ENCODE measurements at regions not wholly inside any gene's neighbourhood (a gene's known extent, or its start where the extent isn't known, plus 50 kb on each side); places are given as distances from the start of the nearest gene placed in this dataset.

DNA sequence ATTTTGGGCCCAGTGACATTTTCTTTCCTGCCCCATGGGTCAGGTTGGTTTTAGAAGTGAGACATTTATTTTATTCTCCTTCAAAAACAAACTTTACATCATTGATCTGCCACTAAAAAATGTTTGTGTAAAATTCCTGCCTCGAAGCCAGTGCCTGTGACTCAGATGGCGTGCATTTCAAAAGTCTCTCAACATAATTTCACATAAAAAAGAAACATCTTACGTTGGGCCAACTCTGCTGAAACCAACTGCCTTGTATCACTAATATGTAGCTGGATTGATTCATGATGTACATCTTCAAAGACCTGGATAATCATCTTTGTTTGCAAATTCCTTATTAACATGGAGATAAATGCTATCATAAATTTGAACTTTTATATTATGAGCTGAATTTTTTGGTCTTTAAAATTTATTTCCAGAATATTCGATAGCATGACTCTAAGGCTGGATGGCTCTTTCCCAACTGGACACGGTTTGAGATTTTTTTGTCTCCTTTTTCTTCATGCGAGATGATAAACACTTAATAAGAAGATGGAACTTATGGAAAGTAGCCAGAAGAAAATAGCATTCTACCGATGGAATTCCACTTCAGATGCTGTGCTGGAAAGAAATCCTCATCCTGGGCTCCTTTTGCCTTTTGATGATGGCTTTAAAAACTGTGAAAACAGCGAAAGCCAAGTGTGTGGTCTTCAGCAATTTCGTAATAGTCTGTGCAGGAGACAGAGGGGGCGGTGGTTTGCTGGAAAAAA is 420.5 kb downstream of the FGF9 start:
- no peaks in the 10 kb centered on the region for H3K4me1 ChIP-seq (ENCODE audit: insufficient read depth, poor library complexity, severe bottlenecking)
- peaks cover 6% of the 10 kb centered on the region for H3K27me3 ChIP-seq (ENCODE audit: insufficient read depth, poor library complexity, severe bottlenecking)
- DNase-seq (ENCODE audit: low spot score) (no peak), ATAC-seq (ENCODE audit: low read depth) (no peak)
- H3K36me3 ChIP-seq (ENCODE audit: low read depth) = no peaks in the 10 kb centered on the region
- H3K27ac ChIP-seq (ENCODE audit: poor library complexity, severe bottlenecking) = no peak overlapping the region
- H3K4me3 ChIP-seq (ENCODE audit: severe bottlenecking) = no peak overlapping the region
- no peaks in the 10 kb centered on the region for H3K9me3 ChIP-seq (ENCODE audit: severe bottlenecking)
- no peak for TF ChIP-seq CTCF (IDR thresholded peaks at IDR 0.05; ENCODE audit: poor library complexity, severe bottlenecking)

DNA sequence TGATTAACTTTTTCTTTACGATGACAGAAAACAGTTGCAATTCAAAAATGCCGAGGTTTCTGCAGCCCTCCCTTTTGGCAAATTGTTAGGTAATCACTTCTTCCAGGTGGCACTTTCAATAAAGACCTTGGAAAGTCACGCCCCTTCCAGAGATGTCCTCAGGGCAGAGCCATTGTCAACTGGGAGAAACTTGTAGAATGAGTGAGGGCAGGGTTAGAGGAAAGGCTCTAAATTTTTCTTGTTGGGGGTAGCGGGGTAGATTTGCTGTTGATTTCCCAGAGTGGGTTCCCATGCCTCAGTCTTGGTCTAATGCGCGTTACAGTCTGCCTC is 421.1 kb downstream of the FGF9 start:
- no peaks in the 10 kb centered on the region for H3K9me3 ChIP-seq (ENCODE audit: severe bottlenecking)
- ATAC-seq (ENCODE audit: low read depth) (no peak), DNase-seq (ENCODE audit: low spot score) (no peak)
- H3K27me3 ChIP-seq (ENCODE audit: insufficient read depth, poor library complexity, severe bottlenecking) = peaks cover 6% of the 10 kb centered on the region
- H3K36me3 ChIP-seq (ENCODE audit: low read depth) = no peaks in the 10 kb centered on the region
- no peaks in the 10 kb centered on the region for H3K4me1 ChIP-seq (ENCODE audit: insufficient read depth, poor library complexity, severe bottlenecking)
- H3K4me3 ChIP-seq (ENCODE audit: severe bottlenecking) = no peak overlapping the region
- TF ChIP-seq CTCF (IDR thresholded peaks at IDR 0.05; ENCODE audit: poor library complexity, severe bottlenecking) = no peak
- no peak overlapping the region for H3K27ac ChIP-seq (ENCODE audit: poor library complexity, severe bottlenecking)

DNA sequence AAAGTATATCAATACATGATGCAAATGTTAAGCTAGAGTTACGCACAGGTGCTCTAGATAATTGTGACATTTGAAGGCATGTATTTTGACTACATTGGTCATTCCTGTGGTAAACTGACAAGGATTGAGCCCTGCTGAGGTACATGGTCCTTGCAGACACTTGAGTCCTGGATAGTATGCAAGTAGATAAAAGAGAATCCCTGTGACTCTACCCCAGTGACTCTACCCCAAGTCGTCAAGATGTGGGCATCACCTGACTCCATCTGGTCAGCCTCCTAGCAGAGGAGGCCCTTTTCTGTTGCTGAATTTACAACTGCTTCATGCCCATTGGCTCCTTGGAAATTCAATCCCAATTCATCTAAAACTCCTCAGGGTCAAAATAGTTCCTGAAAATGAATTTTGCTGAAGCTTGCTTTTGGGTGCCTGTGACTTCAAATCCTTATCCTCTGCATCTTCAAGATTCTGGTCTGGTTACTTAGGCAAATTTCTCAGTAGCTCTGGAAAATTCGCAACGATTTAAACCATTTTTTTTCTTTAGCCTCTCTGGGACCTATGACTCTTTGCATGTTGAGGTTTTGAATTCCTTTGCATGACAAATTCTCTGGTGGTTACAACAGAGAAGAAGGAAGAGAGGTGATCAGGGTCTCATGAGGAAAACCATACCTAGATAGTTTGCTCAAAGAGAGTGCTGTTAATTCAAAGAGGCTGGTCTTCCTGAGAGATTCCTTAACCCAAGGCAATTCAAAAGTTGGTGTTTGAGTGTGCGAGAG is 422.1 kb downstream of the FGF9 start:
- ATAC-seq (ENCODE audit: low read depth) (no peak), DNase-seq (ENCODE audit: low spot score) (no peak)
- peaks cover 6% of the 10 kb centered on the region for H3K27me3 ChIP-seq (ENCODE audit: insufficient read depth, poor library complexity, severe bottlenecking)
- H3K4me1 ChIP-seq (ENCODE audit: insufficient read depth, poor library complexity, severe bottlenecking) = no peaks in the 10 kb centered on the region
- no peaks in the 10 kb centered on the region for H3K36me3 ChIP-seq (ENCODE audit: low read depth)
- no peak overlapping the region for H3K4me3 ChIP-seq (ENCODE audit: severe bottlenecking)
- no peaks in the 10 kb centered on the region for H3K9me3 ChIP-seq (ENCODE audit: severe bottlenecking)
- TF ChIP-seq CTCF (IDR thresholded peaks at IDR 0.05; ENCODE audit: poor library complexity, severe bottlenecking) = no peak
- H3K27ac ChIP-seq (ENCODE audit: poor library complexity, severe bottlenecking) = no peak overlapping the region

DNA sequence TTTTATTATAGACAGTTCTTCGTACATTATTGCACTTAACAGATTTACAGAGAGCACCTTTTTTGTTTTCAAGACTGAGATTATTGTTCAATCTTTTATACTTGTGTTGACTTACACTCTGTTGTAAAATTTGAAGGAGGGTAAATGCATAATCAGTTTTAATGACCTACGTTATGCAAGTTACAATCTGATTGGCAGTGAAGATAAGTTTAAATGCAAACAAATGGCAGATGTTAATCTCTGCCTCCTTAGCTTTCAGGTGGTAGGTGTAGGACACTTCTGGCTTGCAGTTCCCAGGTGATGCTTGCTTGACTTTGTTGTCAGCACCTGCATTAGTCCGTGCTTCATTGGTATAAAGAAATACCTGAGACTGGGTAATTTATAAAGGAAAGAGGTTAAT is 424.9 kb downstream of the FGF9 start:
- H3K4me1 ChIP-seq (ENCODE audit: insufficient read depth, poor library complexity, severe bottlenecking) = no peaks in the 10 kb centered on the region

More for the DNA sequence above, 424.9 kb downstream of the FGF9 start:
- DNase-seq (ENCODE audit: low spot score) (no peak), ATAC-seq (ENCODE audit: low read depth) (no peak)
- Histone ChIP-seq H3K9me3 (ENCODE audit: severe bottlenecking) (no peaks in the 10 kb centered on the region), H3K27me3 (ENCODE audit: insufficient read depth, poor library complexity, severe bottlenecking) (peaks cover 6% of the 10 kb centered on the region), H3K27ac (ENCODE audit: poor library complexity, severe bottlenecking) (no peak overlapping the region), H3K36me3 (ENCODE audit: low read depth) (no peaks in the 10 kb centered on the region), H3K4me3 (ENCODE audit: severe bottlenecking) (no peak overlapping the region)
- no peak for TF ChIP-seq CTCF (IDR thresholded peaks at IDR 0.05; ENCODE audit: poor library complexity, severe bottlenecking)
